ENCODE measurements at regions not wholly inside any gene's neighbourhood (a gene's known extent, or its start where the extent isn't known, plus 50 kb on each side); places are given as distances from the start of the nearest gene placed in this dataset.

- TF ChIP-seq CTCF (conservative IDR thresholded peaks at IDR 0.05; ENCODE audit: low read depth in 2 of 2) = no peak
- no peak for TF ChIP-seq JUNB (IDR thresholded peaks at IDR 0.05; ENCODE audit: unreplicated experiment)
- TF ChIP-seq EZH2 (IDR thresholded peaks at IDR 0.05; ENCODE audit: low read depth, unreplicated experiment) = no peak
- TF ChIP-seq EZH2phosphoT487 (IDR thresholded peaks at IDR 0.05; ENCODE audit: unreplicated experiment) = no peak
- no peak for TF ChIP-seq REST (IDR thresholded peaks at IDR 0.05; ENCODE audit: unreplicated experiment)
Observed at GRCh38 chr9:13716601-13717321, 437.3 kb upstream of the MPDZ start.

Measured in GM23338 (cell line).